ENCODE measurements at regions not wholly inside any gene's neighbourhood (a gene's known extent, or its start where the extent isn't known, plus 50 kb on each side); places are given as distances from the start of the nearest gene placed in this dataset.
"Not testable (repeated sequence)": the region's sequence is repeated elsewhere in the genome, so short reads cannot be mapped to it uniquely, and the experiment has no call there.

DNA sequence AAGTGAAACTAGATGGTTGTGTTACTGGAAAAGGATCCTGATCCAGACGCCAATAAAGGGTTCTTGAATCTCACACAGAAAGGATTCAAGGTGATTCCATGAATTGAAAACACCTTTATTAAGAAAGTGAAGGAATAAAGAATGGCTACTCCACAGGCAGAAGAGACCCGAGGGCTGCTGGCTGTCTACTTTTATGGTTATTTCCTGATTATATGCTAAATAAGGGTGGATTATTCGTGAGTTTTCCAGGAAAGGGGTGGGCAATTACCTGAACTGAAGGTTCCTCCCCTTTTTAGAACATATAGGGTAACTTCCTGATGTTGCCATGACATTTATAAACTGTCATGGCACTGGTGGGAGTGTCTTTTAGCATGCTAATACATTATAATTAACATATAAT is 50.9 kb upstream of the WARS2 start:
- Mint-ChIP-seq H3K4me1 (ENCODE audit: low read depth) (no peaks in the 10 kb centered on the region), H3K27ac (no peak overlapping the region), H3K27me3 (ENCODE audit: low read depth) (no peaks in the 10 kb centered on the region), H3K4me3 (ENCODE audit: low read depth) (no peak overlapping the region), H3K36me3 (ENCODE audit: low read depth) (peaks cover 17% of the 10 kb centered on the region), H3K9me3 (peaks cover 6% of the 10 kb centered on the region)
- DNase-seq (ENCODE audit: low spot score) = no peak
- intact Hi-C loops (cut with micrococcal nuclease) = no loop called here

DNA sequence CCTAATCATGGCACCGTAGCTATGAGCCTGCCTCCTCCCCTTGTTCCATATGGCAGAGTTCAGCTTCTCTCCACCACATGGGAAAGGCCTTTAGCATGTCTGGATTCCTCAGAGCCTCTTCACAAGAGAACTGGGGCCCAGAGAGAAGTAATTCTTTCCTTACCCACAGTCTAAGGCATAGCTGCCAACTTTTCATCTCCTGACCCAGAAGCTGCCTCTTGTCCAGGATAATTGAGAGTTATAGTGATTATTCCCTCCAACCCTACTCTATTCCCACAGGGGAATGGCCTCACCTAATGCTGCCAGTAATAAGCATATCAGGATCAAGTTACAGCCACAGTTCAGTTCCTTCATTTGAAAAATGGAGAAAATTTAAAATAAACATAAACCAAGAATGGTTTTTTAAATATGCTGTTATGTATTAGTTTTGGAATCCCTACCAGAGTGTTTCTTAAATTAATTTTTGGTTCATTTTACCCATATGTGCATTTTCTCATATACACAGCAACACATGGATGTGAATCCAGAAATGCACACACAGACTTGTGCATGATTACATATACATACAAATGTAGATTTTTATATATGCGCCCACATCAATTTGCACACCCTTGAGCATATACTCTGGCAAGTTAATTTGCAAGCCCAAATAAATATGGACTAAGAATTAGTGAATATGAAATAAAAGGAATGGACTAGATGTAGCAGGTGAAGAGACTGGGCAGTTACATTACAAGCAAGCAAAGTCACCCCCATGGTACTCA is 63.9 kb upstream of the WARS2 start:
- peaks cover 5% of the 10 kb centered on the region for H3K9me3 Mint-ChIP-seq
- no peaks in the 10 kb centered on the region for H3K4me1 Mint-ChIP-seq (ENCODE audit: low read depth)
- no peak for DNase-seq (ENCODE audit: low spot score)
- no peaks in the 10 kb centered on the region for H3K27me3 Mint-ChIP-seq (ENCODE audit: low read depth)
- intact Hi-C loops (cut with micrococcal nuclease) = no loop called here
- no peak overlapping the region for H3K27ac Mint-ChIP-seq
- no peak overlapping the region for H3K4me3 Mint-ChIP-seq (ENCODE audit: low read depth)
- H3K36me3 Mint-ChIP-seq (ENCODE audit: low read depth) = no peaks in the 10 kb centered on the region

DNA sequence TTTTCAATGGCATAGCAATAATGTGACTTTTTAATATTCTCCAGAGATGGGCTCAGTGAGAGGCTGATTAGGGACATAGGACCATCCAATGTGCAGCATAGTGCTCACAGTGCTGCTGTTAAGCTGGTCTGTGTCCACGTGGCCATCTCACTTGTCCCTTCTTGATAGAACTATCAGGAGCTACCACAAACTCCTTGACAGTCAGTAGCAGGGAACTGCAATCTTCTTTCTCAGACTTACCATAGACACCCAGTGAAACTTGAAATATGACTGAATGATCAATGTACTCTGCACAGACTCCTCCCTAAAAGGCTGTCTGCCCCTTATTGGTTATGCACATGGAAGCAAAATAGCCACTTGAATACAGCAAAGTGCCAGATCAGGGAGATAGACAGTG is 64.5 kb upstream of the WARS2 start:
- DNase-seq (ENCODE audit: low spot score) = no peak
- no peak overlapping the region for H3K4me3 Mint-ChIP-seq (ENCODE audit: low read depth)
- intact Hi-C loops (cut with micrococcal nuclease) = no loop called here
- H3K36me3 Mint-ChIP-seq (ENCODE audit: low read depth) = no peaks in the 10 kb centered on the region
- no peaks in the 10 kb centered on the region for H3K4me1 Mint-ChIP-seq (ENCODE audit: low read depth)
- H3K27me3 Mint-ChIP-seq (ENCODE audit: low read depth) = no peaks in the 10 kb centered on the region
- no peak overlapping the region for H3K27ac Mint-ChIP-seq
- peaks cover 4% of the 10 kb centered on the region for H3K9me3 Mint-ChIP-seq

DNA sequence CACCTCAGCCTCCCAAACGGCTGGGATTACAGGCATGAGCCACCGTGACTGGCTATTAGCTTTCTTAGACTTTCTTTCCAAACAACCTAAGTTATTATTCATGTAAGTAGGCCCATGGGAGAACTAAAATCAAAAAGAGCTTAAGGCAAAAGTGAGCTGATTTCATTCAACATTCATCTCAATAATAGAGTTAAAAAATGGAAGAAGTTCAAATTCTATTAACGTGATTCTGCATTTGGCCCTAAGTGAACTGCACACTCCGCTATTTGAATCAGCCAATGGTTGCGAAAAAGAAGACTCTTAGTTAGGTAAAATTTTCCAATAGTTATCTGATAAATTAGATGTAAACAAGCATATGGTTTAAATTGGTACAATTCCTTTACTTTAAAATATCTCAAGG is 68.6 kb upstream of the WARS2 start:
- Mint-ChIP-seq H3K27ac (no peak overlapping the region), H3K36me3 (ENCODE audit: low read depth) (no peaks in the 10 kb centered on the region), H3K4me3 (ENCODE audit: low read depth) (no peak overlapping the region)

DNA sequence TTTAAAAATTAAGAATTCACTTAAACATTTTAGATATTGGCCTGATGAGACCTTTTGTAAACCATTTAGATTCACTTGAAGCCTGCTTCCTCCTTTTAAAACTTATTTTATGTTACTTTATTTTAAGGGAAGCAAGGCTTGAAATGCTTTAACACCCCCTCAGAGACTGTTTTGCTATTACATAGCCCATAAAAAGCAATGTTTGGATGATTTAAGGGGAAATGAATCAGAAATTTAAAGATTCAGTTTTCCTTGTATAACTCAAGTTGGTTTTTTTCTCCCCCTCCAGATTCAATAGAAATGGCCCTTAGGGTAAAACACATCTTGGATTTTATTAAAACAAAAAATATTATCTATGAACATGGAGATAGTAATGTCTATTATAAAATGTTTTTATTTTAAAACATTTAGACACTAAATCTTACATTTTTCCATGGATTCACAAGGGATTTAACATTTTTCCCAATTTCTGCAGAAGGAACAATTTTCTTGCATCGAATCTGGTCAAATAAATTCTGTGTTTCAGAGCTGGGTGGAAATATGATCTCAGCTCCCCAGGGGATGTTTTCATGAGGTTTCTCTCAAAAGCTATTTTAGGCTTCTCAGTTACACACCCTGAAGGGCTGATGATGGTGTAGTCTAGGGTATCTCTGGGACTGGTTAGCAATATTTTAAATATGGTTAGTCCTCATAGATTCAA is 69.3 kb upstream of the WARS2 start:
- Mint-ChIP-seq H3K4me3 (ENCODE audit: low read depth) (no peak overlapping the region), H3K4me1 (ENCODE audit: low read depth) (no peaks in the 10 kb centered on the region), H3K9me3 (no peaks in the 10 kb centered on the region), H3K36me3 (ENCODE audit: low read depth) (no peaks in the 10 kb centered on the region), H3K27me3 (ENCODE audit: low read depth) (no peaks in the 10 kb centered on the region), H3K27ac (no peak overlapping the region)
- DNase-seq (ENCODE audit: low spot score) = no peak
- intact Hi-C loops (cut with micrococcal nuclease) = no loop called here

More for the DNA sequence above, 68.6 kb upstream of the WARS2 start:
- intact Hi-C loops (cut with micrococcal nuclease) = no loop called here
- no peaks in the 10 kb centered on the region for H3K4me1 Mint-ChIP-seq (ENCODE audit: low read depth)
- DNase-seq (ENCODE audit: low spot score) = no peak
- H3K27me3 Mint-ChIP-seq (ENCODE audit: low read depth) = no peaks in the 10 kb centered on the region
- H3K9me3 Mint-ChIP-seq = no peaks in the 10 kb centered on the region

DNA sequence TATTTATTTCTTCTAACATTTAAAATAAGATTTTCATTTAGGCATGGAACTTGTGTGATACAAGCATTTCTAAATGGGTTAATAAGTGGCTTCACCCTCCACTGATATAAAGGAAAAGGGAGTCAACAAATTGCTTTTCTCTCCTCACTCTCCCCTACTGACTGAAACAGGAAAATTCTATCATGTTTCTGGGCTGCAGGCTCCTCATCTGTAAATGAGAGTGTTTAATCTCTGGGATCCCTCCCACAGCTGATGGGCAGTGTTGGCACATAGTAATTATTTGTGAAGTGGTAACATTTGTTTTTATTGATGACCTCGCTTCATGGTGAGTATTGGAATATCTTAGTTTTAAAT is 69.8 kb upstream of the WARS2 start:
- H3K27ac Mint-ChIP-seq = no peak overlapping the region
- H3K36me3 Mint-ChIP-seq (ENCODE audit: low read depth) = no peaks in the 10 kb centered on the region
- H3K27me3 Mint-ChIP-seq (ENCODE audit: low read depth) = no peaks in the 10 kb centered on the region
- no peaks in the 10 kb centered on the region for H3K9me3 Mint-ChIP-seq
- DNase-seq (ENCODE audit: low spot score) = no peak
- intact Hi-C loops (cut with micrococcal nuclease) = no loop called here
- H3K4me1 Mint-ChIP-seq (ENCODE audit: low read depth) = no peaks in the 10 kb centered on the region
- no peak overlapping the region for H3K4me3 Mint-ChIP-seq (ENCODE audit: low read depth)

DNA sequence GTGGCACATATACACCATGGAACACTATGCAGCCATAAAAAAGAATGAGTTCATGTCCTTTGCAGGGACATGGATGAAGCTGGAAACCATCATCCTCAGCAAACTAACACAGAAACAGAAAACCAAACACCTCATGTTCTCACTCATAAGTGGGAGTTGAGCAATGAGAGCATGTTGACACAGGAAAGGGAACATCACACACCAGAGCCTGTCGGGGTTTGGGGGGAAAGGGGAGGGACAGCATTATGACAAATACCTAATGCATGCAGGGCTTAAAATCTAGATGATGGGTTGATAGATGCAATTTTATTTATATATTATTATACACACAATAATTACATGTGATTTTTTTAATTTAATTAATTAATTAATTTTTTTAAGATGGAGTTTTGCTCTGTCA is 72.8 kb upstream of the WARS2 start:
- H3K9me3 Mint-ChIP-seq; intact Hi-C loops (cut with micrococcal nuclease); H3K36me3 Mint-ChIP-seq (ENCODE audit: low read depth); H3K4me1 Mint-ChIP-seq (ENCODE audit: low read depth); H3K27me3 Mint-ChIP-seq (ENCODE audit: low read depth); H3K4me3 Mint-ChIP-seq (ENCODE audit: low read depth); DNase-seq (ENCODE audit: low spot score); H3K27ac Mint-ChIP-seq: not testable (repeated sequence)

DNA sequence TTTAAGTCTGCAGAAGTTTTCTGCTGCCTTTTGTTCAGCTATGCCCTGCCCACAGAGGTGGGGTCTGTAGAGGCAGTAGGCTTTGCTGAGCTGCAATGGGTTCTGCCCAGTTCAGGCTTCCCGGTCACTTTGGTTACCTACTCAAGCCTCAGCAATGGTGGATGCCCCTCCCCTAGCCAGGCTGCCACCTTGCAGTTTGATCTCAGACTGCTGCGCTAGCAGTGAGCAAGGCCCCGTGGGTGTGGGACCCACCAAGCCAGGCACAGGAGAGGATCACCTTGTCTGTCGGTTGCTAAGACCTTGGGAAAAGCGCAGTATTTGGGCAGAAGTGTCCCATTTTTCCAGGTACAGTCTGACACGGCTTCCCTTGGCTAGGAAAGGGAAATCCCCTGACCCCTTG is 74.5 kb upstream of the WARS2 start:
- H3K27ac Mint-ChIP-seq; intact Hi-C loops (cut with micrococcal nuclease); H3K27me3 Mint-ChIP-seq (ENCODE audit: low read depth); H3K9me3 Mint-ChIP-seq; H3K4me1 Mint-ChIP-seq (ENCODE audit: low read depth); H3K4me3 Mint-ChIP-seq (ENCODE audit: low read depth); DNase-seq (ENCODE audit: low spot score); H3K36me3 Mint-ChIP-seq (ENCODE audit: low read depth): not testable (repeated sequence)

DNA sequence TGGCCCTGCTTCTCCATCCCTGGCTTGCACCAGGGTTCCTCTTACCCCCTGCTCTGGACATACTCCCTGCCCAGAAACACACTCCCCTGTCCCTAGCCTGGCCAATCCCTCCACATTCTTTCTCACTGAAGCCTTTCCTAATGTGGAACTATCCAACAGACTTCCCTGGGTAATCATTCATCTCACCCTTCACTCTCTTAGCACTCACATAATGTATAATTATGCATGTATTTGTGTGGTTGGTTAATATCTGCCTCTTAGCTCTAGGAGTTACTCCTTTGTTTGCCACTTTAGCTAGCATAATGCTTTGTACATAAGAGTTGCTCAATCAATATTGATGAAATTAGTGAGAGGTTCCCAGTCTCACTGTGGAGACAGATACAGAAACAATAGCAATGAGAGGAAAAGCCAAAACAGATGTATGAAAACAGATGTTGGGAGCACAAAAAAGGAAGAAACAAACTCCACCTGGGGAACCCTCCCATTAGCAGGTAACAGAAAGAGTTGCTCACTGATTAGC is 76.9 kb upstream of the WARS2 start:
- H3K4me3 Mint-ChIP-seq (ENCODE audit: low read depth) = no peak overlapping the region
- DNase-seq (ENCODE audit: low spot score) = no peak
- intact Hi-C loops (cut with micrococcal nuclease) = no loop called here
- no peaks in the 10 kb centered on the region for H3K4me1 Mint-ChIP-seq (ENCODE audit: low read depth)
- H3K27ac Mint-ChIP-seq = no peak overlapping the region
- no peaks in the 10 kb centered on the region for H3K36me3 Mint-ChIP-seq (ENCODE audit: low read depth)
- no peaks in the 10 kb centered on the region for H3K27me3 Mint-ChIP-seq (ENCODE audit: low read depth)
- H3K9me3 Mint-ChIP-seq = no peaks in the 10 kb centered on the region

DNA sequence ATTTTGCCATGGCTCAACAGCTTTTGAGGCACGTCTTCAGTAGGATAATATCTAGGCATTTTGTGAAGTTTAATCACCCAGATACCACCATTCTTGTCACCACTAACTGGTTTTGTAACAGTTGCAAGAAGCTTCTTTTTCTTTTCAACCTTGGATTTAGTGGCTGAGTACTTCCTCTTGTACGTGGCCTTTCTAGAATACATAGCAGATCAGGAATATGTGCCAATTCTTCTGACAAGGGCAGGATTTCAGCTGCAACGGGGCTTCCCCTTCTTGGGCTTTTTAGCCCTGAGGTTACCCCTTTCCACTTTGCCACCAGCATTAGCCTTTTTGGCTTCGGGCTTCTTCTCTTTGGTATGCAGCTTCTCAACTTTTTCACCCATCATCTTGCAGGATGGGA is 79.3 kb upstream of the WARS2 start:
- Mint-ChIP-seq H3K27ac (no peak overlapping the region), H3K9me3 (no peaks in the 10 kb centered on the region), H3K4me1 (ENCODE audit: low read depth) (no peaks in the 10 kb centered on the region), H3K27me3 (ENCODE audit: low read depth) (no peaks in the 10 kb centered on the region), H3K4me3 (ENCODE audit: low read depth) (no peak overlapping the region), H3K36me3 (ENCODE audit: low read depth) (no peaks in the 10 kb centered on the region)
- DNase-seq (ENCODE audit: low spot score) = no peak
- intact Hi-C loops (cut with micrococcal nuclease) = no loop called here

DNA sequence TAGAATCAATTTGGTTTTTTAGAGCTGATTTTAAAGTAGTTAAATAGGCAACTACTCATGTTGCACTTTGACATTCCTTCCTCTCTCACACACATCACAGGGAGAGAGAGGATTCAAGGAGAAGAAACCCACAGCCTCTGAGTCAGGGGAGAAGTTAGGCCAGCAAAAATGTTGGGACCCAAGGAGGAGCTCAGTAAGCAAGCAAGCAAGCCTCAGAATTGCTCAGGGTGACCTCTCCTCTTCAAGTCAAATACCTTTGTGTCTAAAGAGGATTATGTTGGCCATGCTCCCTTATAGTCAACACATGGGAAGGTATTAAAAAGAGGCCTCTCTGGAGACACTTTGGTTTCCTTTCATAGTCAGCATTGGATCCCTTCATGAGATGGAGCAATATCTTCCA is 80.5 kb upstream of the WARS2 start:
- H3K9me3 Mint-ChIP-seq = no peaks in the 10 kb centered on the region
- H3K4me1 Mint-ChIP-seq (ENCODE audit: low read depth) = no peaks in the 10 kb centered on the region
- H3K27ac Mint-ChIP-seq = no peak overlapping the region
- H3K27me3 Mint-ChIP-seq (ENCODE audit: low read depth) = no peaks in the 10 kb centered on the region
- H3K36me3 Mint-ChIP-seq (ENCODE audit: low read depth) = no peaks in the 10 kb centered on the region
- intact Hi-C loops (cut with micrococcal nuclease) = no loop called here
- no peak overlapping the region for H3K4me3 Mint-ChIP-seq (ENCODE audit: low read depth)
- DNase-seq (ENCODE audit: low spot score) = no peak

DNA sequence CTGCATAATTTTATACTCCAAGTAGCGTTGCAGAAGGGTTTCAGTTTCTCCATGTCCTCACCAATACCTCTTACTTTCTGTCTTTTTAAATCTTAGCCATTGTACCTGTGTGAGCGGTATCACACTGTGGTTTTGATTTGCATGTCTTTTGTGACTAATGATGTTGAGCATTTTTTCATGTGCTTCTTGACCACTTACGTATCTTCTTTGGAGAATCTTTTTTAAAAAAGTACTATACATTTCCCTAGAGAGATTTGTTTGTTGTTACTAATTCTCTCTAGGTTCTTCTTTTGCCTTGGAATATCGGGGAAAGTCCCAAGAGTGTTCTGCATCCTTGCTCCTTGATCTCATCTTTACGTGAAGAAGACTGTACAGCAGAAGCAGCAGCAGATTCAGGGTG is 81.8 kb upstream of the WARS2 start:
- H3K4me3 Mint-ChIP-seq (ENCODE audit: low read depth) = no peak overlapping the region
- no peaks in the 10 kb centered on the region for H3K27me3 Mint-ChIP-seq (ENCODE audit: low read depth)
- no peak overlapping the region for H3K27ac Mint-ChIP-seq
- H3K9me3 Mint-ChIP-seq = no peaks in the 10 kb centered on the region
- intact Hi-C loops (cut with micrococcal nuclease) = no loop called here
- DNase-seq (ENCODE audit: low spot score) = no peak
- H3K36me3 Mint-ChIP-seq (ENCODE audit: low read depth) = no peaks in the 10 kb centered on the region
- H3K4me1 Mint-ChIP-seq (ENCODE audit: low read depth) = no peaks in the 10 kb centered on the region

DNA sequence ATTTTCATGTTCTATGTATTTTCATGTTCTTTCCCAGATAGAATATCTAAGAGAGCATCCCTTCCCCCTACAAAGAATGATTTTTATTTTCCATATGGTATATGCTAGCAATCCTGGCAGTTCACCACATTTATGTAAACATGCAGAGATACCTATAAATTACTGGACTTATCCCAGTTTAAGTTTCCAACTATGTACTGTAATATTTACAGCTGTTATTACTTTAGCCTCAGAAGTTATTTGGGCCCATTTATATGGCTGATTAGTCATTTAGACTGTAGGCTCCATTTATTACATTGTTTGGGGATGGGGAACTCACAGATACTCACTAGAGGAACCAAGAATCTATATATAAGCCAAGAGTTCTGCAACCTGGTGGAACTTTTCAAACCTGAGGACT is 84.8 kb upstream of the WARS2 start:
- intact Hi-C loops (cut with micrococcal nuclease) = no loop called here
- H3K9me3 Mint-ChIP-seq = no peaks in the 10 kb centered on the region
- H3K4me3 Mint-ChIP-seq (ENCODE audit: low read depth) = no peak overlapping the region
- H3K36me3 Mint-ChIP-seq (ENCODE audit: low read depth) = no peaks in the 10 kb centered on the region
- H3K4me1 Mint-ChIP-seq (ENCODE audit: low read depth) = no peaks in the 10 kb centered on the region
- DNase-seq (ENCODE audit: low spot score) = no peak
- H3K27me3 Mint-ChIP-seq (ENCODE audit: low read depth) = no peaks in the 10 kb centered on the region
- no peak overlapping the region for H3K27ac Mint-ChIP-seq
